ENCODE measurements at regions not wholly inside any gene's neighbourhood (a gene's known extent, or its start where the extent isn't known, plus 50 kb on each side); places are given as distances from the start of the nearest gene placed in this dataset.
A peak's percentile ranks its signal among the peaks of the same experiment; 100 is the strongest.

- Histone ChIP-seq H2AFZ (ENCODE audit: low read depth, low read length) (no peak overlapping the region), H3K4me3 (ENCODE audit: low read length) (no peak overlapping the region), H4K20me1 (ENCODE audit: insufficient read depth) (no peaks in the 10 kb centered on the region), H3K79me2 (replicated peaks; ENCODE audit: insufficient read depth, low read length) (no peaks in the 10 kb centered on the region), H3K9me3 (ENCODE audit: low read length) (no peaks in the 10 kb centered on the region), H3K36me3 (ENCODE audit: insufficient read depth, low read length) (no peaks in the 10 kb centered on the region), H3K4me2 (ENCODE audit: low read length) (no peak overlapping the region), H3F3A (ENCODE audit: insufficient read depth, low read length, poor library complexity, severe bottlenecking) (no peaks in the 10 kb centered on the region), H3K9me2 (ENCODE audit: insufficient read depth, low read length) (no peaks in the 10 kb centered on the region), H3K27me3 (ENCODE audit: insufficient read depth, low read depth, low read length) (no peaks in the 10 kb centered on the region), H3K9ac (ENCODE audit: low read length) (no peak overlapping the region), H3K27ac (ENCODE audit: low read length) (no peak overlapping the region)
- TF ChIP-seq SMC3 (conservative IDR thresholded peaks at IDR 0.05; ENCODE audit: poor library complexity) (no peak), MXI1 (conservative IDR thresholded peaks at IDR 0.05; ENCODE audit: poor library complexity, severe bottlenecking) (no peak), RAD21 (conservative IDR thresholded peaks at IDR 0.05) (no peak), EP300 (conservative IDR thresholded peaks at IDR 0.05; ENCODE audit: poor library complexity, severe bottlenecking) (no peak), EZH2 (IDR thresholded peaks at IDR 0.05; ENCODE audit: borderline replicate concordance, insufficient read depth, low read length, poor library complexity, severe bottlenecking) (no peak), POLR2AphosphoS5 (IDR thresholded peaks at IDR 0.05) (no peak), REST (IDR thresholded peaks at IDR 0.05; ENCODE audit: borderline replicate concordance) (no peak), TAF1 (IDR thresholded peaks at IDR 0.05; ENCODE audit: low read depth) (no peak), CTCF (IDR thresholded peaks at IDR 0.05; ENCODE audit: poor library complexity, severe bottlenecking) (no peak)
These were observed 493.6 kb upstream of the RIOK2 start for GRCh38 chr5:97676608-97677007.

- no peak overlapping the region for H2AFZ ChIP-seq (ENCODE audit: low read depth, low read length)
- no peaks in the 10 kb centered on the region for H3K9me3 ChIP-seq (ENCODE audit: low read length)
- H3K4me3 ChIP-seq (ENCODE audit: low read length), result no peak overlapping the region
- H3K27ac ChIP-seq (ENCODE audit: low read length), result peak overlapping the region; percentile 10
- TF ChIP-seq EP300 (conservative IDR thresholded peaks at IDR 0.05; ENCODE audit: poor library complexity, severe bottlenecking) (peak; percentile 76), RAD21 (conservative IDR thresholded peaks at IDR 0.05) (no peak), MXI1 (conservative IDR thresholded peaks at IDR 0.05; ENCODE audit: poor library complexity, severe bottlenecking) (no peak), TAF1 (IDR thresholded peaks at IDR 0.05; ENCODE audit: low read depth) (no peak), SMC3 (conservative IDR thresholded peaks at IDR 0.05; ENCODE audit: poor library complexity) (no peak), EZH2 (IDR thresholded peaks at IDR 0.05; ENCODE audit: borderline replicate concordance, insufficient read depth, low read length, poor library complexity, severe bottlenecking) (no peak), POLR2AphosphoS5 (IDR thresholded peaks at IDR 0.05) (peak; percentile 81), REST (IDR thresholded peaks at IDR 0.05; ENCODE audit: borderline replicate concordance) (peak; percentile 18), CTCF (IDR thresholded peaks at IDR 0.05; ENCODE audit: poor library complexity, severe bottlenecking) (no peak)
- H3K79me2 ChIP-seq (replicated peaks; ENCODE audit: insufficient read depth, low read length), result no peaks in the 10 kb centered on the region
- H3K27me3 ChIP-seq (ENCODE audit: insufficient read depth, low read depth, low read length), result no peaks in the 10 kb centered on the region
- H4K20me1 ChIP-seq (ENCODE audit: insufficient read depth), result no peaks in the 10 kb centered on the region
- H3K36me3 ChIP-seq (ENCODE audit: insufficient read depth, low read length), result no peaks in the 10 kb centered on the region
- H3K4me2 ChIP-seq (ENCODE audit: low read length), result no peak overlapping the region
- H3K9me2 ChIP-seq (ENCODE audit: insufficient read depth, low read length), result no peaks in the 10 kb centered on the region
- no peak overlapping the region for H3K9ac ChIP-seq (ENCODE audit: low read length)
- no peaks in the 10 kb centered on the region for H3F3A ChIP-seq (ENCODE audit: insufficient read depth, low read length, poor library complexity, severe bottlenecking)
These were observed 511.0 kb upstream of the RIOK2 start for GRCh38 chr5:97694091-97694490.
